GM19452 (cell line): ENCODE measurements at regions not wholly inside any gene's neighbourhood (a gene's known extent, or its start where the extent isn't known, plus 50 kb on each side); places are given as distances from the start of the nearest gene placed in this dataset.

Experiments
- ATAC-seq: cut with Tn5 transposase; IDR thresholded peaks from one replicate; pipeline ENCODE4 v1.9.1; 2021; ENCODE audit not compliant: unreplicated experiment

DNA sequence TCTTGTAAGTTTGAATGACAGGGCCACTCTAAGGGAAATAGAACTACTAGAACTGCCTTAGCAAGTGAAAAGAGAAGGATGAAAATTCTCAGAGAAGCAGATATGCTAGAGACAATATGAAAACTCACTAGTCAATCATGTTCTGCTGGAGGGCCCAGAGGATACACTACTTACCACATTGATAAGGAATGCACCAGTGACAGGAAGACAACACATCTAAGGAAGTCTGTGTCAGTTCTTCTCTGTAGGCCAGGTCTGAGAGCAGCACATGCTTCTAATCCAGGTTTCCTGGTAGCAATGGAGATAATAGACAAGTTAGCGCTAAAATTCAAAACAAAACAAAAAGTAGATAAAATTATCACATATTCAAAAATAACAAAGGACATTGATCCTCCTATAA, 235.2 kb upstream of the AKR1E2 start:
- ATAC-seq, result no peak

- no peak for ATAC-seq
These were observed 237.2 kb upstream of the AKR1E2 start for GRCh38 chr10:4588824-4589223.

- no peak for ATAC-seq
These were observed 238.5 kb upstream of the AKR1E2 start for GRCh38 chr10:4587466-4587865.

DNA sequence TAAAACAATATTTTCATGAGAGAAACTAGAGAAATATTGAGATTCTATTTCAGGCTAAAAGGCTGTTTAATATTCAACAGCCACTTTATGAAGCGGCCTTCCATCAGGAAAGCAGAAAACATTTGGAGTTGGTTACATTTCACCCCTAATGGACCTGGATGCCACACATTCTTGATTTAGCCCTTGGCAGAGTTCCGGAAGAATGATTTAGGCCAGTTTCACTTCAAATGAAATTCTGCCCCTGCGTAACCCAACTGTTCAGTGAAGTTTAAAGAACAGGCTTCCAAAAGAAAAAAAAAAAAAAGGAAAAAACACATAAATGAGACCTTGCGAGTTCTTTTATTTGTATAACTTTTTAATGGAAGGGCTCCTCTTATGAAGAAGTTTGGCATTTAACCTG, 239.2 kb upstream of the AKR1E2 start:
- no peak for ATAC-seq

GRCh38 chr10:4581929-4582328, 244.1 kb upstream of the AKR1E2 start:
- ATAC-seq, result no peak

- ATAC-seq, result no peak
These were observed 246.2 kb upstream of the AKR1E2 start for GRCh38 chr10:4579844-4580243.

DNA sequence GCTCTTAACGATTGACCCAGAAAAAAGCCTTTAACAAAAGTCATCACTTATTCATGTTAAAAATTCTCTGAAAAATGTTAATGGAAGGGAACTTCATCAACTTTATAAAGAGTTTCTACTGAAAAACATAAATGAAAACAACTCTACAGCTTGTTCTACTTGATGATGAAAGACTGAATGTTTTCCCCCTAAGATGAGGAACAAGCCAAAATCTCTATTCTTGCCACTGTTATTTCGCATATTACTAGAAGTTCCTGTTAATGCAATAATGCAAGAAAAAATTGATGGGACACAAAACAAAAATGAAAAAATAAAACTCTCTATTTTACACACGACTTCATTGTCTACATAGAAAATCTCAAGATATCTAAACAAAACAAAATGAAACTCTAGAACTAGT, 249.8 kb upstream of the AKR1E2 start:
- ATAC-seq, result no peak

GRCh38 chr10:4569151-4569550, 256.9 kb upstream of the AKR1E2 start:
- no peak for ATAC-seq

DNA sequence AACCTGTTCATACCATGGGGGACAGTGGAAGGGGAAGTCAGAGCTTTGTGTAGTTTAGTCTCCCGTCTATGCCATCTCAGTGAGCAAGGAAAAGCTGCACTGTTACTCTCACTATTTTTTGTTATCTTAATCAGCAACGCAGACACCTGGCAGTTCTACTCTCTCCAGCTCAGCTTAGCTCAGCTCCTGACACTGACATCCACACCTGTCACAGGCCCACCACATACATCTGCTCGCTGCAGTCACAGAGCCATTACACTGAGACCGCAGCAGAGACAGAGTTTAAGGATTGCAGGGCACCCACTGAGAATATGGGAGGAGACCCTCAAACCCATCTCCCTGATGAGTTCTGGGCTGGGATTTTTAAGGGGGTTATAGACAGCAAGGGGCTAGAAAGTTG, 257.3 kb upstream of the AKR1E2 start:
- ATAC-seq, result no peak

DNA sequence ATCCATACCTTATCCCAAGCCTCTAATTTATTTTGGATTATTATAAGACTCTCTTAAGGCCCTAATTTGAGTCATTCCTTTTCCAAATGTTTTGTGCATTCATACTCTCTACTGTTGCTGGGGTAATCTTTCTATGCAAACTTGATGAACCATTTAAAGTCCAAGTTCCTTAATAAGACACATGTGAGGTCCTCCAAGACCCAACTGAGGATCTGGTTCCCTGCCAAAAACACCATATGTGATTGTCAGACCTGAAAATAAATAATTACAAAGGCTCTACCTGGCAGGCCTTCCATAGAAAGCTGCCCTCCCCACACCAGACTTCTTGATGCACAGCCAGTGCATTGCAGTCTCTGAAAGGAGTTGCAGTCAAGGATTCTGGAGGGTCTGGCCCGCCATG, 257.9 kb upstream of the AKR1E2 start:
- ATAC-seq, result no peak

- no peak for ATAC-seq
These were observed 258.4 kb upstream of the AKR1E2 start for GRCh38 chr10:4567637-4568036.

DNA sequence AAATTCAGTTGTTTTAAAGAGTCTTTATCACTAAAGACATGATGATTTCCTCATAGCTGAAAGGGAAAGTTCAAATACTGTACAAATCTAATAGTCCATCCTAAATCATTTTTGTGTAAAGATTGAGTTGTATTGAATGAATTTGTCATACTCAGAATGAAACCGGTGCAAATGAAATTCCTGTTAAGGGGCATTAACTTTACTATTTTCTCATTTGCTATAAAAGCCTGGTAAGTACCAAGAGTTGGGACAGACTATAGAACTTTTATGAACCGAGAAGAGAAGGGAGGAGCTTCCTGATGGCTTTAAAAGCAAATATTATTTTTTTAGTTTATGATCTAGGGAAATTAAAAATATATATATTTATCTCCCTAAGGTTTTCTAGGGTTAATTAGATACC, 260.0 kb upstream of the AKR1E2 start:
- ATAC-seq, result no peak

DNA sequence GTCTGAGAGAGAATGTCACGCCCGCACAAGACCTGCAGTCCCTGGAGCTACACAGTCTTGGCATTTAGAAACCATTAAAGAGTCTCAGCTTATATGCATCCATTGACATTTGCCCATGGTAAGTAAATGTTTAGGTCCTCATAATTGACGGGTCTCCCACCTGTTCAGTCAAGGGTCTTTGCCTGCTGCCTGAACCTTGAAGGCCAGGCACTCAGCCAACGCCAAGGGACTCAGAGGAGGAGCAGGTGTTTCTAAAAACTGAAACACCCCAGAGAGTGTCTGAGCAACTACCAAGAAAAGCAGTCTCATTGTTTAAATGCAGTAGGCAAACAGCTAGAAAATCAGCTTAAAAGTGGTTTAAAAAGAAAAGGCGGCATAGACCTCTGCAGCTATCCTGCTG, 264.7 kb upstream of the AKR1E2 start:
- no peak for ATAC-seq

DNA sequence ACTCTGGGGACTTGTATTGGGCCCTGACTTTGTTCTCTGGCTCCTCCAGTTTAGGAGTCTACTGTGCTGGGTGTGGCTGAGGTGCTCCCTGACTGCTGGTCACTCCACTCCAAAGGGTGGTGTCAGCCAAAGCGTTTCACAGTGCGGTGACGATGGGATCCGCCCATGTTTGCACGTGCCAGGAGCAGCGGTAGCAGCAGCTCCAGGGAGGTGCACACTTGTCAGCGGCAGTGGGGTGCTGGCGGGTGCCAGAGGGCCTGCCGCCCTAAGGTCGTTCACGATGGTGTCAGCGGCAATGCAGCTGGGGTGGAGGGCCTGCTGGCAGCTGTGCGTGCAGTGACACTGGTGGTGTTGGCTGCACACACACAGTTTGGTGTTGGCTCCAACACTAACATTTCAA, 268.5 kb upstream of the AKR1E2 start:
- no peak for ATAC-seq

- ATAC-seq, result no peak
These were observed 269.5 kb upstream of the AKR1E2 start for GRCh38 chr10:4556527-4556926.

DNA sequence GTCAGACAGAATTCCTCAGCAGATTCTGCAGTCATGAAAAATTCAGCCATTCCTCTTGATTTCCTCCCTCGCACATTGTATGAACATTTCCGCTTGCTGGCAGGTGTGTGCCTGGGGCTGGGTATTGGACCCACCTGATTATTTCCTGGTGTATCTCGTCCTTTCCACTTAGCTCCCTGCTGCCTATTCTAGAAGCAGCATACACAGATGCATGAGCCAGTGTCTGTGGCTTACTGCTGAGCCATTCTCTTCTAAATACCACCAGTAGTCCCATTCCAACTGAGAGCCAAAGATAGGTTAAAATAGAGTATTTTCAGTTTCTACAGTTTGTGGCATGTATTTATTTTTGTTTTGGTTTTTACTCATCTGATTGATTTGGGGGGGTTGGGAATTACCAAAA, 270.1 kb upstream of the AKR1E2 start:
- no peak for ATAC-seq

GRCh38 chr10:4549139-4549653, 276.8 kb upstream of the AKR1E2 start:
- no peak for ATAC-seq

- ATAC-seq, result no peak
These were observed 279.1 kb upstream of the AKR1E2 start for GRCh38 chr10:4546931-4547330.

- ATAC-seq, result no peak
These were observed 279.5 kb upstream of the AKR1E2 start for GRCh38 chr10:4546500-4546899.

DNA sequence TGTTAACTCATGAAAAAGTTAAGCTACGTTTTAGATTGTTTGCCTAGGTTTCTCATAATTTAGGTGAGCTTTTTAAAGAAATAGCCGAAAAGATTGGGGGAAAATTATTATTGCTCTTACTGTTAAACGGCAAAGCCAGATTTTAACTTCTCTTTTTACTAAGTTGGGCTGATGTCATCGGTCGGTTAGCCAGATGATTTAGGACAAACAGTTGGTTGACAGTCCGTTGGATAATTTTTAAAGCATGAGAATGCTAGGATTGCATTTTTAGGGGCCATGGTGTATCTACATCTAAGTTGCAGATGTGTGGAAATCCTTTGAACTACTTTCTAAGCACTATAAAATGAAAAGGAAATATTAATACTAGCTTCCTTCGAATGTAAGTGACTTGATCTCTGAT, 280.9 kb upstream of the AKR1E2 start:
- no peak for ATAC-seq

- no peak for ATAC-seq
These were observed 282.0 kb upstream of the AKR1E2 start for GRCh38 chr10:4543938-4544533.

DNA sequence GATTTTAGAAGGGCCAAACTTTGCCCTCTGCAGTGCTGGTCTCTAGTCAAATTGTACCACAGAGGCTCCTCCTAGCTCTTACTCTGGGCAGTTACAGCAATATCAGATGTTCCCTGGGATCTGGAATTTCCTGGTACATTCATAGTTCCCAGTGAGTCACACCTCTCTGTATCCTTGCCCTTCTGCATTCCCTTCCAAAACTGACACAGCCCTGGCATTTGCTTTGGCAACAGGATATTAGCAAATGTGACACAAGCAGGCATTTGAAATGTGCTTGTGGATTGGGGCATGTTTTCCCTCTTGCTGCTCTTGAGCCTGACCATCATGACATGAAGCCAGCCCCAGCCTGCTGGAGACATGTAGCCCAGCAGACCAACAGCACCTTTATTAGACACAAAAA, 284.7 kb upstream of the AKR1E2 start:
- no peak for ATAC-seq

GRCh38 chr10:4538016-4538415, 288.0 kb upstream of the AKR1E2 start:
- no peak for ATAC-seq
